PC-9 (cell line): ENCODE measurements at regions not wholly inside any gene's neighbourhood (a gene's known extent, or its start where the extent isn't known, plus 50 kb on each side); places are given as distances from the start of the nearest gene placed in this dataset.

Experiments
- CTCF ChIP-seq: fragments of 200-600 bp; sonication (generic); conservative IDR thresholded peaks from 2 replicates; pipeline ENCODE4 v1.6.1; 2017; ENCODE audit warnings: mixed run types, antibody characterized with exemption, mild to moderate bottlenecking, moderate library complexity
- EZH2 ChIP-seq: fragments of 200-600 bp; sonication (generic); IDR thresholded peaks from 2 replicates; pipeline ENCODE4 v1.8.0; 2017; ENCODE audit warnings: antibody characterized with exemption, low read depth

- no peak for TF ChIP-seq CTCF
- no peak for TF ChIP-seq EZH2
Observed at GRCh38 chr5:2517451-2517850, 234.0 kb downstream of the IRX2 start.
